ENCODE measurements at regions not wholly inside any gene's neighbourhood (a gene's known extent, or its start where the extent isn't known, plus 50 kb on each side); places are given as distances from the start of the nearest gene placed in this dataset.

GRCh38 chr2:34280606-34281005, 681.5 kb upstream of the FAM98A start:
- no peak overlapping the region for H3K9ac ChIP-seq (replicated peaks in 1 of 4; ENCODE audit: extremely low read depth in 1 of 4, low read depth in 3 of 4, low read length in 3 of 4)
- no peak overlapping the region for H2AK5ac ChIP-seq (ENCODE audit: low read depth, low read length)
- H3K23ac ChIP-seq (ENCODE audit: insufficient read length): no peak overlapping the region
- TF ChIP-seq NRF1 (IDR thresholded peaks at IDR 0.05; ENCODE audit: low read depth, low read length): no peak
- TF ChIP-seq BCL11A (IDR thresholded peaks at IDR 0.05; ENCODE audit: low read depth in 2 of 2, low read length in 2 of 2): no peak
- TF ChIP-seq SP4 (IDR thresholded peaks at IDR 0.05; ENCODE audit: low read length): no peak
- no peak for TF ChIP-seq KDM4A (IDR thresholded peaks at IDR 0.05; ENCODE audit: low read depth, low read length, severe bottlenecking)
- no peak for TF ChIP-seq ATF2 (IDR thresholded peaks at IDR 0.05; ENCODE audit: low read length)
- TF ChIP-seq RXRA (IDR thresholded peaks at IDR 0.05; ENCODE audit: insufficient read depth, low read depth, low read length): no peak
- TF ChIP-seq SP1 (IDR thresholded peaks at IDR 0.05; ENCODE audit: low read depth, low read length): no peak
- TF ChIP-seq MAX (IDR thresholded peaks at IDR 0.05): no peak
- no peak for TF ChIP-seq KDM1A (IDR thresholded peaks at IDR 0.05; ENCODE audit: borderline replicate concordance, low read length)
- no peak for TF ChIP-seq ATF3 (IDR thresholded peaks at IDR 0.05; ENCODE audit: insufficient read depth, low read depth, low read length)
- no peak overlapping the region for H4K8ac ChIP-seq (ENCODE audit: extremely low read depth, insufficient read depth, low read length)
- no peaks in the 10 kb centered on the region for H3K79me2 ChIP-seq (ENCODE audit: control insufficient read depth in 1 of 2, insufficient read depth in 2 of 2, low read length in 2 of 2)
- no peaks in the 10 kb centered on the region for H3K4me1 ChIP-seq (replicated peaks in 1 of 4; ENCODE audit: control insufficient read depth in 3 of 4, insufficient read depth in 4 of 4, low read length in 3 of 4)
- no peak overlapping the region for H3K18ac ChIP-seq (ENCODE audit: extremely low read depth, low read length)
- no peak overlapping the region for H4K91ac ChIP-seq (replicated peaks; ENCODE audit: insufficient read length, low read length)
- no peak overlapping the region for H2AFZ ChIP-seq (ENCODE audit: low read length)
- H2BK120ac ChIP-seq (replicated peaks; ENCODE audit: low read depth, low read length): no peak overlapping the region
- DNase-seq (ENCODE audit: low read depth in 1 of 2, low spot score in 2 of 2): no peak
- POLR2A ChIA-PET (ENCODE audit: partially characterized antibody): no interaction called here
- FAIRE-seq: no peak
- no peaks in the 10 kb centered on the region for H3K79me1 ChIP-seq (ENCODE audit: low read depth, low read length)
- WGBS, 2 experiments (ENCODE audit: extremely low coverage in 1 of 2, insufficient coverage in 1 of 2, insufficient read length in 1 of 2, insufficient replicate concordance in 2 of 2, low coverage in 1 of 2, low lambda C conversion rate in 2 of 2, missing lambda C conversion rate in 1 of 2): 96% methylated on average over 1 of the region's 1 CpG; no CpG with 5 or more reads in 1 of the 2 experiments
- no peak overlapping the region for H2BK15ac ChIP-seq (ENCODE audit: low read length)
- no peak overlapping the region for H2BK20ac ChIP-seq (ENCODE audit: low read length)
- H2BK12ac ChIP-seq (ENCODE audit: low read depth, low read length): no peak overlapping the region
- no peak overlapping the region for H3K27ac ChIP-seq (ENCODE audit: low read depth, low read length)
- no peak overlapping the region for H2BK5ac ChIP-seq (ENCODE audit: low read depth, low read length)
- H4K5ac ChIP-seq (ENCODE audit: insufficient read length, low read depth, low read length): no peak overlapping the region
- no peaks in the 10 kb centered on the region for H4K20me1 ChIP-seq (replicated peaks in 1 of 2; ENCODE audit: control insufficient read depth in 1 of 2, insufficient read depth in 2 of 2, low read length in 2 of 2)
- no peak overlapping the region for H3K4me3 ChIP-seq (ENCODE audit: extremely low read depth in 1 of 4, insufficient read depth in 2 of 4, low read depth in 3 of 4, low read length in 4 of 4)
- peaks cover 0 to 1% (median 0%) of the 10 kb centered on the region in 4 experiments; a peak in 1 of 7 replicates for H3K27me3 ChIP-seq (replicated peaks in 1 of 4; ENCODE audit: control insufficient read depth in 3 of 4, extremely low read depth in 1 of 4, insufficient read depth in 3 of 4, low read length in 3 of 4)
- H3K56ac ChIP-seq (replicated peaks; ENCODE audit: insufficient read length, low read depth, low read length): no peak overlapping the region
- no peak overlapping the region for H3K4ac ChIP-seq (replicated peaks; ENCODE audit: insufficient read length, low read depth, low read length)
- no peaks in the 10 kb centered on the region for H3K36me3 ChIP-seq (ENCODE audit: control insufficient read depth in 2 of 4, insufficient read depth in 4 of 4, low read length in 3 of 4)
- H3K9me3 ChIP-seq (ENCODE audit: insufficient read depth in 2 of 2, low read depth in 1 of 2, low read length in 1 of 2): peaks cover 4 to 7% of the 10 kb centered on the region in 2 experiments; a peak in 2 of 4 replicates
- CTCF ChIA-PET (ENCODE audit: partially characterized antibody): no interaction called here
- no peak overlapping the region for H3K4me2 ChIP-seq (ENCODE audit: insufficient read depth in 1 of 2, low read depth in 2 of 2, low read length in 2 of 2)
- no peak overlapping the region for H3K14ac ChIP-seq (ENCODE audit: insufficient read length)
- H3K23me2 ChIP-seq (ENCODE audit: low read depth, low read length): no peaks in the 10 kb centered on the region

Measured in H1 (cell line).